Small intestine (tissue), 7 donors: ENCODE measurements at regions not wholly inside any gene's neighbourhood (a gene's known extent, or its start where the extent isn't known, plus 50 kb on each side); places are given as distances from the start of the nearest gene placed in this dataset.

ENCODE experiments used
- DNase-seq, 2 donors: peaks; one replicate each; pipeline versions ENCODE4 v3.0.0 to v3.0.0-alpha.2; 2013
- FAIRE-seq: peaks from 2 replicates; lab custom pipeline; 2012; peaks lifted over from hg19 to GRCh38; lab: Jason Lieb, UNC
- H3K27ac ChIP-seq, 3 donors: one replicate each; pipeline ENCODE4 v1.5.1; 2013; ENCODE audit warnings: low read length in 2 of 3, mild to moderate bottlenecking in 2 of 3, control low read depth in 1 of 3, inconsistent platforms in 1 of 3, low read depth in 1 of 3, moderate library complexity in 1 of 3
- H3K27me3 ChIP-seq, 3 donors: one replicate each; pipeline ENCODE4 v1.6.1; 2013; ENCODE audit warnings: low read length in 3 of 3, inconsistent platforms in 1 of 3; ENCODE audit not compliant: control insufficient read depth in 3 of 3, insufficient read depth in 3 of 3
- H3K36me3 ChIP-seq, 3 donors: one replicate each; pipeline ENCODE4 v1.6.1; 2013; ENCODE audit warnings: low read length in 3 of 3, inconsistent platforms in 1 of 3, low read depth in 1 of 3, mild to moderate bottlenecking in 1 of 3, moderate library complexity in 1 of 3; ENCODE audit not compliant: control insufficient read depth in 3 of 3, insufficient read depth in 2 of 3
- H3K4me1 ChIP-seq, 3 donors: one replicate each; pipeline ENCODE4 v1.6.1; 2013; ENCODE audit warnings: low read length in 2 of 3, inconsistent platforms in 1 of 3, low read depth in 1 of 3, mild to moderate bottlenecking in 1 of 3, moderate library complexity in 1 of 3; ENCODE audit not compliant: control insufficient read depth in 3 of 3, insufficient read depth in 2 of 3
- H3K4me3 ChIP-seq, 3 donors: one replicate each; pipeline ENCODE4 v1.5.1; 2013; ENCODE audit warnings: low read length in 3 of 3, control low read depth in 1 of 3, inconsistent platforms in 1 of 3, low read depth in 1 of 3, mild to moderate bottlenecking in 1 of 3, moderate library complexity in 1 of 3
- H3K9me3 ChIP-seq, 2 donors: one replicate each; pipeline ENCODE4 v1.6.1; 2013; ENCODE audit warnings: low read depth in 1 of 2, low read length in 1 of 2; ENCODE audit not compliant: control insufficient read depth in 2 of 2, insufficient read depth in 1 of 2
- WGBS, 3 donors: extraction: QIAGEN DNeasy Blood & Tissue Kit; methylation state at CpG; one replicate each; pipeline ENCODE4 v1.1.7; 2013; 5-methylcytosine and 5-hydroxymethylcytosine counted together
- donor health status: healthy with polysubstance abuse.
- donor health status: control.
- donor health status: control.
- donor health status: Bipolar disorder and iron deficiency.
- donor health status: healthy.

- Histone ChIP-seq H3K27me3 (no peaks in the 10 kb centered on the region), H3K4me3 (no peak overlapping the region), H3K27ac (no peak overlapping the region), H3K9me3 (peaks cover 0 to 4% of the 10 kb centered on the region in 2 donors), H3K4me1 (no peaks in the 10 kb centered on the region), H3K36me3 (no peaks in the 10 kb centered on the region)
- no peak for FAIRE-seq
- 85 to 87% (median 85%) methylated on average over 4 of the region's 4 CpGs for WGBS, 3 donors
- DNase-seq, result no peak
Observed at GRCh38 chr16:64313726-64314125, 808.1 kb downstream of the CDH11 start.

GRCh38 chr16:64312980-64313379, 808.9 kb downstream of the CDH11 start:
- H3K4me3 ChIP-seq, result no peak overlapping the region
- no peaks in the 10 kb centered on the region for H3K27me3 ChIP-seq
- H3K36me3 ChIP-seq, result no peaks in the 10 kb centered on the region
- DNase-seq (no peak), FAIRE-seq (no peak)
- no peak overlapping the region for H3K27ac ChIP-seq
- H3K4me1 ChIP-seq, result no peaks in the 10 kb centered on the region
- peaks cover 0 to 4% of the 10 kb centered on the region in 2 donors for H3K9me3 ChIP-seq
- WGBS, 3 donors, result 73 to 79% (median 77%) methylated on average over 2 of the region's 2 CpGs

GRCh38 chr16:64312292-64312691, 809.6 kb downstream of the CDH11 start:
- Histone ChIP-seq H3K9me3 (peaks cover 0 to 4% of the 10 kb centered on the region in 2 donors), H3K4me3 (no peak overlapping the region), H3K27me3 (no peaks in the 10 kb centered on the region), H3K36me3 (no peaks in the 10 kb centered on the region), H3K4me1 (no peaks in the 10 kb centered on the region), H3K27ac (no peak overlapping the region)
- no peak for FAIRE-seq
- no peak for DNase-seq

GRCh38 chr16:64311241-64311640, 810.6 kb downstream of the CDH11 start:
- Histone ChIP-seq H3K27me3 (no peaks in the 10 kb centered on the region), H3K4me3 (no peak overlapping the region), H3K36me3 (no peaks in the 10 kb centered on the region), H3K27ac (no peak overlapping the region), H3K9me3 (peaks cover 0 to 4% of the 10 kb centered on the region in 2 donors), H3K4me1 (no peaks in the 10 kb centered on the region)
- FAIRE-seq, result no peak
- WGBS, 3 donors, result 74 to 91% (median 81%) methylated on average over 1 of the region's 1 CpG
- no peak for DNase-seq

- Histone ChIP-seq H3K27me3 (no peaks in the 10 kb centered on the region), H3K9me3 (peaks cover 0 to 4% of the 10 kb centered on the region in 2 donors), H3K36me3 (no peaks in the 10 kb centered on the region), H3K4me1 (no peaks in the 10 kb centered on the region), H3K4me3 (no peak overlapping the region), H3K27ac (no peak overlapping the region)
- WGBS, 3 donors, result 48 to 68% (median 53%) methylated on average over 2 of the region's 2 CpGs
- FAIRE-seq (no peak), DNase-seq (no peak)
Observed at GRCh38 chr16:64309398-64310110, 812.3 kb downstream of the CDH11 start.

- H3K36me3 ChIP-seq, result no peaks in the 10 kb centered on the region
- H3K4me1 ChIP-seq, result no peaks in the 10 kb centered on the region
- H3K27me3 ChIP-seq, result no peaks in the 10 kb centered on the region
- H3K9me3 ChIP-seq, result peaks cover 0 to 4% of the 10 kb centered on the region in 2 donors
- WGBS, 3 donors, result 63 to 87% (median 63%) methylated on average over 3 of the region's 3 CpGs
- DNase-seq, result no peak
- H3K4me3 ChIP-seq, result no peak overlapping the region
- H3K27ac ChIP-seq, result no peak overlapping the region
- no peak for FAIRE-seq
Observed at GRCh38 chr16:64308721-64309120, 813.1 kb downstream of the CDH11 start.

- H3K4me1 ChIP-seq, result no peaks in the 10 kb centered on the region
- DNase-seq (no peak), FAIRE-seq (no peak)
- H3K36me3 ChIP-seq, result no peaks in the 10 kb centered on the region
- H3K9me3 ChIP-seq, result peaks cover 0 to 4% of the 10 kb centered on the region in 2 donors
- no peak overlapping the region for H3K27ac ChIP-seq
- no peaks in the 10 kb centered on the region for H3K27me3 ChIP-seq
- 74 to 82% (median 77%) methylated on average over 2 of the region's 2 CpGs for WGBS, 3 donors
- no peak overlapping the region for H3K4me3 ChIP-seq
Observed at GRCh38 chr16:64307431-64307830, 814.4 kb downstream of the CDH11 start.

- 53 to 82% (median 60%) methylated on average over 1 of the region's 1 CpG for WGBS, 3 donors
- Histone ChIP-seq H3K27me3 (no peaks in the 10 kb centered on the region), H3K9me3 (peaks cover 0 to 4% of the 10 kb centered on the region in 2 donors), H3K36me3 (no peaks in the 10 kb centered on the region), H3K27ac (no peak overlapping the region), H3K4me1 (no peaks in the 10 kb centered on the region), H3K4me3 (no peak overlapping the region)
- DNase-seq, result no peak
- no peak for FAIRE-seq
Observed at GRCh38 chr16:64305663-64306062, 816.2 kb downstream of the CDH11 start.

- Histone ChIP-seq H3K27ac (no peak overlapping the region), H3K4me3 (no peak overlapping the region), H3K36me3 (no peaks in the 10 kb centered on the region), H3K9me3 (peaks cover 0 to 4% of the 10 kb centered on the region in 2 donors), H3K4me1 (no peaks in the 10 kb centered on the region), H3K27me3 (no peaks in the 10 kb centered on the region)
- FAIRE-seq (no peak), DNase-seq (no peak)
- WGBS, 3 donors, result 26 to 38% (median 32%) methylated on average over 2 of the region's 2 CpGs
Observed at GRCh38 chr16:64304951-64305350, 816.9 kb downstream of the CDH11 start.
